ENCODE measurements at regions not wholly inside any gene's neighbourhood (a gene's known extent, or its start where the extent isn't known, plus 50 kb on each side); places are given as distances from the start of the nearest gene placed in this dataset.

DNA sequence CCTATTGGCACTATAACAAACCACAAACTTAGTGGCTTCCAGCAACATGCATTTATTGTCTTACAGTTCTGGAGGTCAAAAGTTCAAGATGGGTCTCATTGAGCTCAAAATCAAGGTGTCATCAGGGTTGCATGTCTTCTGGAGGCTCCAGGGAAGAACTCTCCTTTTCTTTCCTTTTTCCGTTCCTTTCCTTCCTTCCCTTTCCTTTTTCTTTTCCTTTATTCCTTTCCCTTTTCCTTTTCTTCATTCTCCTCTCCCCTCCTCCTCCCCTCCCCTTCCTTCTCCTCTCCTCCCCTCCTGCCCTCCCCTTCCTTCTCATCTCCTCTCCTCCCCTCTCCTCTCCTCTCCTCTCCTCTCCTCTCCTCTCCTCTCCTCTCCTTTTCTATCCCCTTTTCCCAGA, 460.2 kb upstream of the CDH4 start:
- no peak for TF ChIP-seq CTCF (IDR thresholded peaks at IDR 0.05; ENCODE audit: low read depth, low read length)
- no peaks in the 10 kb centered on the region for H3K27me3 ChIP-seq
- H3K36me3 ChIP-seq = no peaks in the 10 kb centered on the region
- DNase-seq = no peak
- no peaks in the 10 kb centered on the region for H3K4me1 ChIP-seq
- H3K4me3 ChIP-seq (ENCODE audit: low read depth, low read length) = no peak overlapping the region
- H3K9me3 ChIP-seq = no peaks in the 10 kb centered on the region; the same call in 1 of the 2 replicates

- Histone ChIP-seq H3K36me3 (no peaks in the 10 kb centered on the region), H3K4me1 (no peaks in the 10 kb centered on the region), H3K27me3 (no peaks in the 10 kb centered on the region), H3K4me3 (ENCODE audit: low read depth, low read length) (no peak overlapping the region), H3K9me3 (no peaks in the 10 kb centered on the region; the same call in 1 of the 2 replicates)
- DNase-seq = no peak
- TF ChIP-seq CTCF (IDR thresholded peaks at IDR 0.05; ENCODE audit: low read depth, low read length) = no peak
Observed at GRCh38 chr20:60792941-60793340, 459.1 kb upstream of the CDH4 start.

GRCh38 chr20:60794674-60795073, 457.4 kb upstream of the CDH4 start:
- no peaks in the 10 kb centered on the region for H3K9me3 ChIP-seq
- H3K36me3 ChIP-seq = no peaks in the 10 kb centered on the region
- H3K4me1 ChIP-seq = no peaks in the 10 kb centered on the region
- no peaks in the 10 kb centered on the region for H3K27me3 ChIP-seq
- H3K4me3 ChIP-seq (ENCODE audit: low read depth, low read length) = no peak overlapping the region
- DNase-seq = no peak
- TF ChIP-seq CTCF (IDR thresholded peaks at IDR 0.05; ENCODE audit: low read depth, low read length) = no peak

DNA sequence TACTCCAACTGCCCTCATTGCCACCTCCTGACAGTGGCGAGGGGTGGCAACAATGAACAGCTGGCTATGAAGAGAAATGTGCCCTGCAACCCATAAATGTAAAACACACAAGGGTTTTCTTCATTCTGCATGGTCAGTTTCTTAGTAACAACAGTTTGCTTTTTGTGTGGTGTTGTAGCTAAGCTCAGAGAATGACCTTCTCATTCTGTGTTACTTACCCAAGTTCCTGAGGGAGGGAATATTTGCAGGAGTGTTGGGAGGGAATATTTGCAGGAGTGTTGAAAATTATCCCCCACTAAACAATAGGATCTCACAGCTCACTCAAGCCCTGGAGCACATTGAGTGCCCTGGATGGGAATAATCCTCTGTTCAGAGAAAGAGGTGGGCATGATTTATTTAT, 456.4 kb upstream of the CDH4 start:
- H3K9me3 ChIP-seq = no peaks in the 10 kb centered on the region
- H3K4me1 ChIP-seq = no peaks in the 10 kb centered on the region
- TF ChIP-seq CTCF (IDR thresholded peaks at IDR 0.05; ENCODE audit: low read depth, low read length) = no peak
- H3K4me3 ChIP-seq (ENCODE audit: low read depth, low read length) = no peak overlapping the region
- H3K36me3 ChIP-seq = no peaks in the 10 kb centered on the region
- no peaks in the 10 kb centered on the region for H3K27me3 ChIP-seq
- no peak for DNase-seq

DNA sequence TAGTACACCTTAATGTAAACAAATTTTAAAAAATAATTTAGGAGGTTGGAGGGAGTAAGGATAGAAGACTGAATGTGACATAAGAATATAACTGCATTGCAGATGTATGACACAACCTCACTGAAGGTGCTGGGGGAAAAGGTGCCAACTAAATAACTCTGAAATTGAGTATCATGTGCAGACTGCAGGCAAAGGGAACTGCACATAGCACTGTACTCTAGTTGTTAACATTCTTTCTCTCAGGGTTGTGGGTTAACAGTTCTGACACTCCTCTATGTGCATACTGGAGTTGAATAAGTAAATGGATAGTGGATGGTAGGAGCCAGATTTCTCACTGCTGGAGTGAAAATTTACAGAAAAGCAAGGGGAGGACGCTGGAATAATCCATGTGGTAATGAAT, 451.9 kb upstream of the CDH4 start:
- no peaks in the 10 kb centered on the region for H3K9me3 ChIP-seq
- H3K4me3 ChIP-seq (ENCODE audit: low read depth, low read length) = no peak overlapping the region
- no peaks in the 10 kb centered on the region for H3K36me3 ChIP-seq
- H3K4me1 ChIP-seq = no peaks in the 10 kb centered on the region
- no peaks in the 10 kb centered on the region for H3K27me3 ChIP-seq
- no peak for DNase-seq
- no peak for TF ChIP-seq CTCF (IDR thresholded peaks at IDR 0.05; ENCODE audit: low read depth, low read length)

- H3K4me1 ChIP-seq = no peaks in the 10 kb centered on the region
- no peaks in the 10 kb centered on the region for H3K9me3 ChIP-seq
- H3K27me3 ChIP-seq = no peaks in the 10 kb centered on the region
- no peaks in the 10 kb centered on the region for H3K36me3 ChIP-seq
- no peak for TF ChIP-seq CTCF (IDR thresholded peaks at IDR 0.05; ENCODE audit: low read depth, low read length)
- DNase-seq = no peak
- no peak overlapping the region for H3K4me3 ChIP-seq (ENCODE audit: low read depth, low read length)
Observed at GRCh38 chr20:60802676-60803075, 449.4 kb upstream of the CDH4 start.
